K562 (cell line): ENCODE measurements at regions not wholly inside any gene's neighbourhood (a gene's known extent, or its start where the extent isn't known, plus 50 kb on each side); places are given as distances from the start of the nearest gene placed in this dataset.

ENCODE experiments used
- NR2C1 ChIP-seq, 2 experiments: fragments of 450-650 bp; IDR thresholded peaks; 2 replicates each; pipeline ENCODE4 v1.6.1; 2017; ENCODE audit warnings: mild to moderate bottlenecking in 2 of 2, antibody characterized with exemption in 1 of 2, inconsistent platforms in 1 of 2, missing compliant biosample characterization in 1 of 2, missing genetic modification characterization in 1 of 2
- POLR2H ChIP-seq: IDR thresholded peaks from 2 replicates; pipeline ENCODE4 v1.6.1; 2016; ENCODE audit warnings: missing genetic modification characterization, low read depth, mild to moderate bottlenecking, control low read depth, missing compliant biosample characterization, moderate library complexity
- RBM17 ChIP-seq: fragments of 200-400 bp; formaldehyde crosslinking; IDR thresholded peaks from 2 replicates; pipeline ENCODE4 v1.6.1; 2017; ENCODE audit warnings: low read depth, mild to moderate bottlenecking, low read length, borderline replicate concordance
- USF1 ChIP-seq: sonication (generic); formaldehyde crosslinking; IDR thresholded peaks from 2 replicates; pipeline ENCODE4 v1.9.0; 2022; ENCODE audit warnings: mild to moderate bottlenecking, missing genetic modification reagents

- TF ChIP-seq USF1 (CRISPR knock-in tag) (no peak), RBM17 (no peak), POLR2H (tag) (no peak), NR2C1 (IDR thresholded peaks at IDR 0.05) (no peak), NR2C1 (tag; IDR thresholded peaks at IDR 0.05) (no peak)
Observed at GRCh38 chr3:43155464-43156121, 49.7 kb upstream of the POMGNT2 start (continued).
